GM12878 (cell line): ENCODE measurements at regions not wholly inside any gene's neighbourhood (a gene's known extent, or its start where the extent isn't known, plus 50 kb on each side); places are given as distances from the start of the nearest gene placed in this dataset.

Experiments used
- ATAC-seq: fragments of 200-7000 bp; cut with Tn5 transposase; 3 replicates; pipeline ENCODE4 v1.9.1; 2020; ENCODE audit warnings: mild to moderate bottlenecking, moderate library complexity
- BruUV-seq: library from RNA; stranded (reverse); fragments of 400-500 nt; replicated peaks from 2 replicates; lab custom pipeline; 2021; lab: Mats Ljungman, UMichigan
- CTCF ChIA-PET: fragments of 300-600 bp; sonication (Branson Sonifier 250); formaldehyde crosslinking; extraction: SDS; loops from one replicate; lab custom pipeline; 2021; ENCODE audit warnings: inconsistent platforms; lab: Yijun Ruan, JAX
- POLR2A ChIA-PET: fragments of 350-600 bp; formaldehyde crosslinking; extraction: SDS; loops from one replicate; lab custom pipeline; 2021; ENCODE audit warnings: inconsistent platforms; lab: Charles Lee
- RAD21 ChIA-PET: fragments of 300-600 bp; sonication (Branson Sonifier 250); formaldehyde crosslinking; loops from one replicate; lab custom pipeline; 2023; ENCODE audit warnings: antibody characterized with exemption; ENCODE audit not compliant: unreplicated experiment; lab: Charles Lee
- SMC1A ChIA-PET: fragments of 300-600 bp; sonication (Branson Sonifier 250); formaldehyde crosslinking; loops from one replicate; lab custom pipeline; 2023; ENCODE audit not compliant: unreplicated experiment, uncharacterized antibody; lab: Charles Lee
- DNase-seq: peaks from one replicate; pipeline ENCODE4 v3.0.0-alpha.2; 2011; ENCODE audit warnings: low read depth, low spot score
- FAIRE-seq: peaks from 3 replicates; lab custom pipeline; 2011; peaks lifted over from hg19 to GRCh38; lab: Jason Lieb, UNC
- H2AFZ ChIP-seq: 2 replicates; pipeline ENCODE4 v1.6.0; 2011; ENCODE audit warnings: low read depth, low read length, control low read depth; ENCODE audit not compliant: control insufficient read depth
- H3K27ac ChIP-seq: 2 replicates; pipeline ENCODE4 v1.5.1; 2011; ENCODE audit warnings: control low read depth; ENCODE audit not compliant: control insufficient read depth, insufficient read depth
- H3K27me3 ChIP-seq, 2 experiments: replicated peaks in 1 of 2; 2 replicates each; pipeline versions ENCODE4 v1.6.0 to v1.6.1; 2011; ENCODE audit warnings: low read length in 1 of 2; ENCODE audit not compliant: control insufficient read depth in 2 of 2, insufficient read depth in 2 of 2
- H3K36me3 ChIP-seq, 2 experiments: 2 replicates each; pipeline ENCODE4 v1.5.1; 2011; ENCODE audit warnings: low read length in 1 of 2; ENCODE audit not compliant: control insufficient read depth in 2 of 2, insufficient read depth in 2 of 2
- H3K4me1 ChIP-seq: 2 replicates; pipeline ENCODE4 v1.6.1; 2011; ENCODE audit warnings: mild to moderate bottlenecking, low read length, moderate library complexity, mixed read lengths; ENCODE audit not compliant: control insufficient read depth, insufficient read depth
- H3K4me2 ChIP-seq: 2 replicates; pipeline ENCODE4 v1.6.0; 2011; ENCODE audit warnings: control low read depth; ENCODE audit not compliant: control insufficient read depth, insufficient read depth
- H3K4me3 ChIP-seq: fragments of 200-600 bp; sonication (generic); 2 replicates; pipeline ENCODE4 v1.5.1; 2016
- H3K79me2 ChIP-seq: 2 replicates; pipeline ENCODE4 v1.6.0; 2011; ENCODE audit warnings: low read length; ENCODE audit not compliant: control insufficient read depth, insufficient read depth
- H3K9ac ChIP-seq: 2 replicates; pipeline ENCODE4 v1.8.0; 2011; ENCODE audit warnings: low read length, control low read depth, mixed read lengths; ENCODE audit not compliant: control insufficient read depth, insufficient read depth
- H3K9me3 ChIP-seq: replicated peaks from 3 replicates; pipeline ENCODE4 v1.5.1; 2011; ENCODE audit warnings: mild to moderate bottlenecking, low read length; ENCODE audit not compliant: control insufficient read depth, insufficient read depth
- H4K20me1 ChIP-seq: 2 replicates; pipeline ENCODE4 v1.6.0; 2011; ENCODE audit not compliant: control insufficient read depth, insufficient read depth
- CHD4 ChIP-seq: fragments of 200-600 bp; sonication (generic); IDR thresholded peaks from 2 replicates; pipeline ENCODE4 v1.6.1; 2016; ENCODE audit warnings: mild to moderate bottlenecking
- PML ChIP-seq: IDR thresholded peaks from 2 replicates; pipeline ENCODE4 v1.6.1; 2012; ENCODE audit warnings: low read length, inconsistent platforms
- SPI1 ChIP-seq: IDR thresholded peaks from 2 replicates; pipeline ENCODE4 v1.6.1; 2011; ENCODE audit warnings: low read depth, mild to moderate bottlenecking, low read length, moderate library complexity, borderline replicate concordance; ENCODE audit not compliant: insufficient read depth
- YY1 ChIP-seq: IDR thresholded peaks from 2 replicates; pipeline ENCODE4 v1.6.1; 2011; ENCODE audit warnings: low read depth, mild to moderate bottlenecking, low read length
- WGBS: methylation state at CpG from one replicate; pipeline ENCODE4 v1.1.6; 2016; ENCODE audit warnings: low lambda C conversion rate; ENCODE audit not compliant: insufficient replicate concordance, insufficient coverage; ENCODE audit errors: missing lambda C conversion rate; 5-methylcytosine and 5-hydroxymethylcytosine counted together
- in situ Hi-C: fragments of 300-500 bp; cut with MboI; formaldehyde crosslinking; loops from 9 replicates; pipeline ENCODE4 v1.14.3; 2018; ENCODE audit warnings: mixed read lengths
- intact Hi-C: fragments of 100-400 bp; cut with micrococcal nuclease; formaldehyde crosslinking; loops from one replicate; pipeline ENCODE4 v1.14.2; 2022; ENCODE audit not compliant: unreplicated experiment
- TF ChIP-seq, protein P1 (sequence below): fragments of 450-650 bp; IDR thresholded peaks from 2 replicates; pipeline ENCODE4 v1.6.1; 2016; ENCODE audit warnings: mild to moderate bottlenecking, moderate library complexity, borderline replicate concordance
- TF ChIP-seq, protein P2 (sequence below): fragments of 450-650 bp; IDR thresholded peaks from 2 replicates; pipeline ENCODE4 v1.6.1; 2017; ENCODE audit warnings: mild to moderate bottlenecking, moderate library complexity
- TF ChIP-seq, protein P3 (sequence below): IDR thresholded peaks from 2 replicates; pipeline ENCODE4 v1.6.1; 2012; ENCODE audit warnings: low read depth, low read length, improper control_type of control experiment
- TF ChIP-seq, protein P4 (sequence below): fragments of 450-650 bp; IDR thresholded peaks from 2 replicates; pipeline ENCODE4 v1.6.1; 2017; ENCODE audit warnings: low read depth, mild to moderate bottlenecking, moderate library complexity
- TF ChIP-seq, protein P5 (sequence below): fragments of 450-650 bp; formaldehyde crosslinking; IDR thresholded peaks from 2 replicates; pipeline ENCODE4 v1.5.0; 2022; ENCODE audit warnings: mild to moderate bottlenecking, missing genetic modification characterization

DNA sequence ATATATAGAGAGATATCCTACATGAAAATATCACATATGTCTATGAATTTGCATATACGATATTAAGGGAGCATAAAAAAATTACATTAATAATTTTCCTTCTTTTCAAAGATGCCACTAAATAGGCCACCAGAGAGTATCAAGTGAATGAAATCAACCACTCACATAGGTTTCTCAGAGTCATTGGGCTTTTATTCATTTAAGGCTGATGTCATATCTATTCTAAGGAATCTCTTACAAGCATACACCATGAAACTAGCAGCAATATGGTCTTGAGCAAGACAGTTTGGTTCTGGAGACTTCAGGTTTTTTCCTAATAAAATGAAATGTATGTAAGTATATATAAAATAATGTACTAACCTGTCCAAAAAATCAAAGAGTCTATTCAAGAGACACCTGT lies 420.4 kb downstream of the PLA2G4A start (continued):
- TF ChIP-seq YY1 (no peak), CHD4 (no peak)
- TF ChIP-seq, protein P1, sequence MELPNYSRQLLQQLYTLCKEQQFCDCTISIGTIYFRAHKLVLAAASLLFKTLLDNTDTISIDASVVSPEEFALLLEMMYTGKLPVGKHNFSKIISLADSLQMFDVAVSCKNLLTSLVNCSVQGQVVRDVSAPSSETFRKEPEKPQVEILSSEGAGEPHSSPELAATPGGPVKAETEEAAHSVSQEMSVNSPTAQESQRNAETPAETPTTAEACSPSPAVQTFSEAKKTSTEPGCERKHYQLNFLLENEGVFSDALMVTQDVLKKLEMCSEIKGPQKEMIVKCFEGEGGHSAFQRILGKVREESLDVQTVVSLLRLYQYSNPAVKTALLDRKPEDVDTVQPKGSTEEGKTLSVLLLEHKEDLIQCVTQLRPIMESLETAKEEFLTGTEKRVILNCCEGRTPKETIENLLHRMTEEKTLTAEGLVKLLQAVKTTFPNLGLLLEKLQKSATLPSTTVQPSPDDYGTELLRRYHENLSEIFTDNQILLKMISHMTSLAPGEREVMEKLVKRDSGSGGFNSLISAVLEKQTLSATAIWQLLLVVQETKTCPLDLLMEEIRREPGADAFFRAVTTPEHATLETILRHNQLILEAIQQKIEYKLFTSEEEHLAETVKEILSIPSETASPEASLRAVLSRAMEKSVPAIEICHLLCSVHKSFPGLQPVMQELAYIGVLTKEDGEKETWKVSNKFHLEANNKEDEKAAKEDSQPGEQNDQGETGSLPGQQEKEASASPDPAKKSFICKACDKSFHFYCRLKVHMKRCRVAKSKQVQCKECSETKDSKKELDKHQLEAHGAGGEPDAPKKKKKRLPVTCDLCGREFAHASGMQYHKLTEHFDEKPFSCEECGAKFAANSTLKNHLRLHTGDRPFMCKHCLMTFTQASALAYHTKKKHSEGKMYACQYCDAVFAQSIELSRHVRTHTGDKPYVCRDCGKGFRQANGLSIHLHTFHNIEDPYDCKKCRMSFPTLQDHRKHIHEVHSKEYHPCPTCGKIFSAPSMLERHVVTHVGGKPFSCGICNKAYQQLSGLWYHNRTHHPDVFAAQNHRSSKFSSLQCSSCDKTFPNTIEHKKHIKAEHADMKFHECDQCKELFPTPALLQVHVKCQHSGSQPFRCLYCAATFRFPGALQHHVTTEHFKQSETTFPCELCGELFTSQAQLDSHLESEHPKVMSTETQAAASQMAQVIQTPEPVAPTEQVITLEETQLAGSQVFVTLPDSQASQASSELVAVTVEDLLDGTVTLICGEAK, result no peak

DNA sequence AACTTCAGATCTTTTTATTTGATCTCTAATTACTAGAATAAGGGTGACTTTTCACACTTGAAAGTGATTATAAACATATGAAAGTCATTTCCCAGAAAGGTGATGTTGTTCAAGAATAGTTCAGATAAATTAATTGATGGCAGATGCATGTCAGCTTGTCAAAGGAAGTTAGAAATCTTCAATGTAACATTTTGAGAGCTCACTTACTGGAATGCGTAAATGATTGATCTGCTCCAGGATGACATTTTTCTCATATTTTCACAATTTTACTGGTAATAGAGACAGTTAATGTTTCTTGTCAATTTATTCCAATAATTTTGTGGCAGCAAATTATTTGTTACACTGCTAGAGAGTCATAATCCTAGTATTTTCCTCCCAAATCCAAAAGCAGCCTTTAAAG lies 424.2 kb downstream of the PLA2G4A start:
- Histone ChIP-seq H3K36me3 (no peaks in the 10 kb centered on the region), H4K20me1 (no peaks in the 10 kb centered on the region), H3K4me1 (no peaks in the 10 kb centered on the region), H3K4me2 (no peak overlapping the region), H3K4me3 (no peak overlapping the region), H3K27me3 (no peaks in the 10 kb centered on the region), H3K9ac (no peak overlapping the region), H3K79me2 (no peaks in the 10 kb centered on the region), H3K9me3 (no peaks in the 10 kb centered on the region), H2AFZ (no peak overlapping the region), H3K27ac (no peak overlapping the region)
- BruUV-seq, result no TSS peak
- DNase-seq (no peak), ATAC-seq (no peak), FAIRE-seq (no peak)
- ChIA-PET CTCF (no interaction called here), SMC1A (interaction anchor here (1.1 kb wide), 1 partner anchor 28 kb away, joined by 4 read pairs; no protein-coding TSS in a partner anchor), POLR2A (no interaction called here), RAD21 (no interaction called here)
- 100% methylated on average over 1 of the region's 1 CpG for WGBS
- intact Hi-C loops, result no loop called here
- in situ Hi-C loops, result no loop called here
- TF ChIP-seq, protein P2, sequence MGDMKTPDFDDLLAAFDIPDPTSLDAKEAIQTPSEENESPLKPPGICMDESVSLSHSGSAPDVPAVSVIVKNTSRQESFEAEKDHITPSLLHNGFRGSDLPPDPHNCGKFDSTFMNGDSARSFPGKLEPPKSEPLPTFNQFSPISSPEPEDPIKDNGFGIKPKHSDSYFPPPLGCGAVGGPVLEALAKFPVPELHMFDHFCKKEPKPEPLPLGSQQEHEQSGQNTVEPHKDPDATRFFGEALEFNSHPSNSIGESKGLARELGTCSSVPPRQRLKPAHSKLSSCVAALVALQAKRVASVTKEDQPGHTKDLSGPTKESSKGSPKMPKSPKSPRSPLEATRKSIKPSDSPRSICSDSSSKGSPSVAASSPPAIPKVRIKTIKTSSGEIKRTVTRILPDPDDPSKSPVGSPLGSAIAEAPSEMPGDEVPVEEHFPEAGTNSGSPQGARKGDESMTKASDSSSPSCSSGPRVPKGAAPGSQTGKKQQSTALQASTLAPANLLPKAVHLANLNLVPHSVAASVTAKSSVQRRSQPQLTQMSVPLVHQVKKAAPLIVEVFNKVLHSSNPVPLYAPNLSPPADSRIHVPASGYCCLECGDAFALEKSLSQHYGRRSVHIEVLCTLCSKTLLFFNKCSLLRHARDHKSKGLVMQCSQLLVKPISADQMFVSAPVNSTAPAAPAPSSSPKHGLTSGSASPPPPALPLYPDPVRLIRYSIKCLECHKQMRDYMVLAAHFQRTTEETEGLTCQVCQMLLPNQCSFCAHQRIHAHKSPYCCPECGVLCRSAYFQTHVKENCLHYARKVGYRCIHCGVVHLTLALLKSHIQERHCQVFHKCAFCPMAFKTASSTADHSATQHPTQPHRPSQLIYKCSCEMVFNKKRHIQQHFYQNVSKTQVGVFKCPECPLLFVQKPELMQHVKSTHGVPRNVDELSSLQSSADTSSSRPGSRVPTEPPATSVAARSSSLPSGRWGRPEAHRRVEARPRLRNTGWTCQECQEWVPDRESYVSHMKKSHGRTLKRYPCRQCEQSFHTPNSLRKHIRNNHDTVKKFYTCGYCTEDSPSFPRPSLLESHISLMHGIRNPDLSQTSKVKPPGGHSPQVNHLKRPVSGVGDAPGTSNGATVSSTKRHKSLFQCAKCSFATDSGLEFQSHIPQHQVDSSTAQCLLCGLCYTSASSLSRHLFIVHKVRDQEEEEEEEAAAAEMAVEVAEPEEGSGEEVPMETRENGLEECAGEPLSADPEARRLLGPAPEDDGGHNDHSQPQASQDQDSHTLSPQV, result no peak
- TF ChIP-seq, protein P3, sequence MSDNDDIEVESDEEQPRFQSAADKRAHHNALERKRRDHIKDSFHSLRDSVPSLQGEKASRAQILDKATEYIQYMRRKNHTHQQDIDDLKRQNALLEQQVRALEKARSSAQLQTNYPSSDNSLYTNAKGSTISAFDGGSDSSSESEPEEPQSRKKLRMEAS, result no peak
- TF ChIP-seq, protein P4, sequence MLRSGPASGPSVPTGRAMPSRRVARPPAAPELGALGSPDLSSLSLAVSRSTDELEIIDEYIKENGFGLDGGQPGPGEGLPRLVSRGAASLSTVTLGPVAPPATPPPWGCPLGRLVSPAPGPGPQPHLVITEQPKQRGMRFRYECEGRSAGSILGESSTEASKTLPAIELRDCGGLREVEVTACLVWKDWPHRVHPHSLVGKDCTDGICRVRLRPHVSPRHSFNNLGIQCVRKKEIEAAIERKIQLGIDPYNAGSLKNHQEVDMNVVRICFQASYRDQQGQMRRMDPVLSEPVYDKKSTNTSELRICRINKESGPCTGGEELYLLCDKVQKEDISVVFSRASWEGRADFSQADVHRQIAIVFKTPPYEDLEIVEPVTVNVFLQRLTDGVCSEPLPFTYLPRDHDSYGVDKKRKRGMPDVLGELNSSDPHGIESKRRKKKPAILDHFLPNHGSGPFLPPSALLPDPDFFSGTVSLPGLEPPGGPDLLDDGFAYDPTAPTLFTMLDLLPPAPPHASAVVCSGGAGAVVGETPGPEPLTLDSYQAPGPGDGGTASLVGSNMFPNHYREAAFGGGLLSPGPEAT, result no peak
- TF ChIP-seq, protein P5, sequence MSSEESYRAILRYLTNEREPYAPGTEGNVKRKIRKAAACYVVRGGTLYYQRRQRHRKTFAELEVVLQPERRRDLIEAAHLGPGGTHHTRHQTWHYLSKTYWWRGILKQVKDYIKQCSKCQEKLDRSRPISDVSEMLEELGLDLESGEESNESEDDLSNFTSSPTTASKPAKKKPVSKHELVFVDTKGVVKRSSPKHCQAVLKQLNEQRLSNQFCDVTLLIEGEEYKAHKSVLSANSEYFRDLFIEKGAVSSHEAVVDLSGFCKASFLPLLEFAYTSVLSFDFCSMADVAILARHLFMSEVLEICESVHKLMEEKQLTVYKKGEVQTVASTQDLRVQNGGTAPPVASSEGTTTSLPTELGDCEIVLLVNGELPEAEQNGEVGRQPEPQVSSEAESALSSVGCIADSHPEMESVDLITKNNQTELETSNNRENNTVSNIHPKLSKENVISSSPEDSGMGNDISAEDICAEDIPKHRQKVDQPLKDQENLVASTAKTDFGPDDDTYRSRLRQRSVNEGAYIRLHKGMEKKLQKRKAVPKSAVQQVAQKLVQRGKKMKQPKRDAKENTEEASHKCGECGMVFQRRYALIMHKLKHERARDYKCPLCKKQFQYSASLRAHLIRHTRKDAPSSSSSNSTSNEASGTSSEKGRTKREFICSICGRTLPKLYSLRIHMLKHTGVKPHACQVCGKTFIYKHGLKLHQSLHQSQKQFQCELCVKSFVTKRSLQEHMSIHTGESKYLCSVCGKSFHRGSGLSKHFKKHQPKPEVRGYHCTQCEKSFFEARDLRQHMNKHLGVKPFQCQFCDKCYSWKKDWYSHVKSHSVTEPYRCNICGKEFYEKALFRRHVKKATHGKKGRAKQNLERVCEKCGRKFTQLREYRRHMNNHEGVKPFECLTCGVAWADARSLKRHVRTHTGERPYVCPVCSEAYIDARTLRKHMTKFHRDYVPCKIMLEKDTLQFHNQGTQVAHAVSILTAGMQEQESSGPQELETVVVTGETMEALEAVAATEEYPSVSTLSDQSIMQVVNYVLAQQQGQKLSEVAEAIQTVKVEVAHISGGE (CRISPR knock-in tag), result no peak
- TF ChIP-seq PML, result no peak
- no peak for TF ChIP-seq SPI1
